Heart right ventricle (tissue), 16 donors: ENCODE measurements at regions not wholly inside any gene's neighbourhood (a gene's known extent, or its start where the extent isn't known, plus 50 kb on each side); places are given as distances from the start of the nearest gene placed in this dataset.

Experiments
- ATAC-seq, 8 donors: fragments of 200-7000 bp; cut with Tn5 transposase; one replicate each; pipeline ENCODE4 v1.9.1; 2020; ENCODE audit warnings: mild to moderate bottlenecking in 8 of 8, moderate library complexity in 8 of 8, moderate number of reproducible peaks in 1 of 8
- DNase-seq, 2 donors: peaks; one replicate each; pipeline ENCODE4 v3.0.0-alpha.2; 2020
- H3K27ac ChIP-seq, 10 donors: fragments of 200-600 bp; sonication (generic) in 2 of 10; one replicate each; pipeline versions ENCODE4 v1.5.0 to v1.8.0; 2020 to 2022; ENCODE audit warnings: mild to moderate bottlenecking in 3 of 10
- H3K27me3 ChIP-seq, 7 donors: fragments of 200-600 bp; one replicate each; pipeline ENCODE4 v1.8.0; 2021 to 2022; ENCODE audit warnings: mild to moderate bottlenecking in 2 of 7
- H3K36me3 ChIP-seq, 9 donors: fragments of 200-600 bp; sonication (generic) in 1 of 9; one replicate each; pipeline versions ENCODE4 v1.5.0 to v1.8.0; 2020 to 2022; ENCODE audit warnings: mild to moderate bottlenecking in 2 of 9
- H3K4me1 ChIP-seq, 9 donors: fragments of 200-600 bp; sonication (generic) in 1 of 9; one replicate each; pipeline versions ENCODE4 v1.5.0 to v1.8.0; 2020 to 2022; ENCODE audit warnings: mild to moderate bottlenecking in 4 of 9
- H3K4me3 ChIP-seq, 10 donors: fragments of 200-600 bp; sonication (generic) in 2 of 10; one replicate each; pipeline versions ENCODE4 v1.5.0 to v1.8.0; 2020 to 2022; ENCODE audit warnings: mild to moderate bottlenecking in 7 of 10, moderate library complexity in 2 of 10
- H3K9me3 ChIP-seq, 11 donors: fragments of 200-600 bp in 10 of 11; sonication (generic) in 2 of 11; one replicate each; pipeline versions ENCODE4 v1.5.0 to v1.8.0; 2013 to 2022; ENCODE audit warnings: mild to moderate bottlenecking in 2 of 11, control low read depth in 1 of 11, moderate library complexity in 1 of 11
- CTCF ChIP-seq, 9 donors: fragments of 200-600 bp; sonication (generic) in 2 of 9; IDR thresholded peaks; one replicate each; pipeline versions ENCODE4 v1.5.0 to v1.8.0; 2021 to 2022; ENCODE audit warnings: antibody characterized with exemption in 9 of 9, mild to moderate bottlenecking in 5 of 9, moderate library complexity in 1 of 9
- WGBS, 2 donors: extraction: QIAGEN DNeasy Blood & Tissue Kit; methylation state at CpG; one replicate each; pipeline ENCODE4 v1.1.7; 2013; ENCODE audit warnings: inconsistent platforms in 1 of 2; 5-methylcytosine and 5-hydroxymethylcytosine counted together
- intact Hi-C, 10 donors: fragments of 100-400 bp; cut with DNase I; formaldehyde crosslinking; loops; one replicate each; pipeline versions ENCODE4 v1.11.1 to v1.14.2; 2022
- donor health status: Arrhythmogenic right ventricular cardiomyopathy.
- donor health status: ischemic (EF 13 %, LVEDD 7.1; RV severe dilation, severe dysfunction).
- donor health status: healthy with polysubstance abuse.
- donor health status: DM: no; HTN: yes; CAD: no.
- donor health status: DM: no; HTN: no; CAD: no.
- donor health status: ischemic (EF 25% LVEDD 6.9; RV normal size, moderate dysfunction).
- donor health status: ischemic (EF 25% LVEDD 5.7; RV mildly dilated, moderate dysfunction).
- donor health status: healthy.
- donor health status: DM: yes; HTN: yes; CAD: no.
- donor health status: Ischemic cardiomyopathy.
- donor health status: ischemic (EF 35%, LVEDD 5.7; RV mildly dilated, moderate dysfunction).
- donor health status: nonischemic (EF 11% LVEDD 7.7; RV severe dilation, severe dysfunction).
- donor health status: DM: yes; HTN: yes; CAD: no.
- donor health status: PGD.
- donor health status: ischemic (EF 29% LVEDD 5.4; RV normal size, mild dysfunction).
- donor health status: nonischemic (EF 23%, LVEDD 6.1; RV moderate dilation, normal function).

DNA sequence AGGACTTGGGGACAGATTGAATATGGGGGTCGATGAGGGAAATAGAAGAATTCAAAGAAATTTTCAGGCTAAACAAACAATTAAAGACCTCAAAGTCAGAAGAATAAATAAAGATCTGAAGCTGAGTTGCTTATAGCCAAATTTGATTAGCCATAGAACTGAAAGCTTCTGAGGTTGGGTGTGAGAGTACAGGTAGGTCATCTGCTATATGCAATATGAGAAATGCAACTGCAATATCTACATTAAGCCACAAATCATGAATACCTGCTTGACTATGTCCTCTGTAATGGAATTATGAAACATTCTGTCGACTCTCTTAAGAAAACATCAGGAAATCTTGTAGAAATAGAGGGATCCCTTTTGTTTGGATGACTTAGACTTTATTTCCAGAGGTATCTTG is 192.1 kb upstream of the PCDH15 start:
- ATAC-seq (no peak), DNase-seq (no peak)
- 81% methylated on average over 2 of the region's 2 CpGs for WGBS, 2 donors
- Histone ChIP-seq H3K9me3 (no peaks in the 10 kb centered on the region), H3K36me3 (no peaks in the 10 kb centered on the region), H3K4me3 (no peak overlapping the region), H3K27me3 (no peaks in the 10 kb centered on the region), H3K27ac (no peak overlapping the region), H3K4me1 (no peaks in the 10 kb centered on the region)
- no peak for TF ChIP-seq CTCF (IDR thresholded peaks at IDR 0.05)
- intact Hi-C loops: no loop called here

DNA sequence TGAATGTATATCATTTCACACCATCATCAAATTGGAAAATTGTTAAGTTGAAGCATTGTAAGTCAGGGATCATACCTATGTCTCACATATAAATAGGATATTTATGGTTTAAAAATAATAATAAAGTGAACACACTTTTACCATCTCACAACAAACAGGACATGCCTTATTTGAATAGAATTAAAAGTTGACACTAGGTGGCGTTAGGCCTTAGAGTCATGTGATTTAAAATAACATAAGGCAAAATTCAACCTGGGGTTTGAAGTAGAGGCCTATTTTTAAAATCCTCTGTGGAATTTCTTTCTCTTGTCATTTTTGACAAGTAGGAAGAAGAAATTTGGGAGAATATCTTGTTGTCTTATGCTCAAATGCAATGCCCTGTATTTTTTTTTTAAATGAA is 184.7 kb upstream of the PCDH15 start:
- H3K27ac ChIP-seq: no peak overlapping the region
- H3K4me1 ChIP-seq: no peaks in the 10 kb centered on the region
- H3K9me3 ChIP-seq: no peaks in the 10 kb centered on the region
- no peak overlapping the region for H3K4me3 ChIP-seq
- H3K27me3 ChIP-seq: no peaks in the 10 kb centered on the region
- peak in 8 of 9 donors; percentile 27 to 58 (median 42) for TF ChIP-seq CTCF (IDR thresholded peaks at IDR 0.05)
- H3K36me3 ChIP-seq: no peaks in the 10 kb centered on the region
- ATAC-seq (no peak), DNase-seq (no peak)
- intact Hi-C loops: loop anchor here in 2 of 10 donors (10.0 kb wide), 1 partner anchor 279 kb away; no protein-coding TSS in a partner anchor
- 21% methylated on average over 1 of the region's 1 CpG for WGBS, 2 donors

- H3K4me3 ChIP-seq: no peak overlapping the region
- H3K9me3 ChIP-seq: no peaks in the 10 kb centered on the region
- no peaks in the 10 kb centered on the region for H3K4me1 ChIP-seq
- no peak for ATAC-seq
- no peaks in the 10 kb centered on the region for H3K27me3 ChIP-seq
- intact Hi-C loops: loop anchor here in 2 of 10 donors (10.0 kb wide), 1 partner anchor 282 kb away; no protein-coding TSS in a partner anchor
- no peaks in the 10 kb centered on the region for H3K36me3 ChIP-seq
- no peak overlapping the region for H3K27ac ChIP-seq
- DNase-seq: no peak
- no peak for TF ChIP-seq CTCF (IDR thresholded peaks at IDR 0.05)
These were observed 182.2 kb upstream of the PCDH15 start for GRCh38 chr10:54983255-54983654.

DNA sequence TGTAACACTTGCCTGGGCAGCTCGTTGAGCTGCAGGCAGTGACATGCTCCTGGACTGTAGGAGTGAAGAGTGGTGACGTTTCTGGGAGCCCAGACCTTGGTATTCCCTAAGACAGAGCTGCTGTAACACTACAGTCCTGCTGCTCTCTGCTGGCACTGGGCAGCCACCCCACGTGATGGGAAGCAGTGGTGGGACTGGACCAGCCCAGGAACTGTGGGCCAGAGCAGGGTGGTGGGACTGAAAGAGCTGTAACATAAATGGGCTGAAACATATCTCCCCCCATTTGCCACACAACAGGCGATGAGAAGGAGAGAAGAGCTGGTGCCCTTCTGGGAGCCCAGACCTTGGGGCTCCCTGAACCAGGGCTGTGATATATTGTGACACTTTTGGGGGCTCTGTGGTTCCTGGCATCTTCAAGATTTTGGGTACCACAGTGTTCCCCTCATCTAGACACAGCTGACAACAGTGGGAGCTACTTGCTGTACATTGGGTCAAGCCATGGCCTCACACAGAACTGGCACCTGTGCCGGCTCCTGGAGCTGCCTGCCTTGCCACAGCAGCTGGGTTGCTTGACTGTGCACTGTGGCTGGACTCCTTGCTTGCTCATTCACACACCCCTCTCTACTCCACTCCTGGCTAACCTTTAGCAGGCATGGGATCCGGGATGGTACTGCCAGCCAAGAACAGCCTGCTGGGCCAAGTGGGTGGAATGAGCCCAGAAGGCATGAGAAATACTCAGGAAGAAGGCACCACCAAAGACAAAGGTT is 161.3 kb upstream of the PCDH15 start:
- ATAC-seq: no peak
- no peak for DNase-seq

More for the DNA sequence above, 161.3 kb upstream of the PCDH15 start:
- 72 to 75% methylated on average over 6 of the region's 6 CpGs for WGBS, 2 donors
- no peaks in the 10 kb centered on the region for H3K27me3 ChIP-seq
- H3K4me1 ChIP-seq: no peaks in the 10 kb centered on the region
- TF ChIP-seq CTCF (IDR thresholded peaks at IDR 0.05): no peak
- H3K36me3 ChIP-seq: no peaks in the 10 kb centered on the region
- H3K4me3 ChIP-seq: no peak overlapping the region
- intact Hi-C loops: no loop called here
- no peak overlapping the region for H3K27ac ChIP-seq
- H3K9me3 ChIP-seq: peaks cover 0 to 16% (median 0%) of the 10 kb centered on the region in 11 donors
